HG02885 (cell line): ENCODE measurements at regions not wholly inside any gene's neighbourhood (a gene's known extent, or its start where the extent isn't known, plus 50 kb on each side); places are given as distances from the start of the nearest gene placed in this dataset.

ENCODE experiments used
- ATAC-seq: cut with Tn5 transposase; IDR thresholded peaks from one replicate; pipeline ENCODE4 v1.9.1; 2021; ENCODE audit warnings: mild to moderate bottlenecking; ENCODE audit not compliant: unreplicated experiment, poor library complexity

DNA sequence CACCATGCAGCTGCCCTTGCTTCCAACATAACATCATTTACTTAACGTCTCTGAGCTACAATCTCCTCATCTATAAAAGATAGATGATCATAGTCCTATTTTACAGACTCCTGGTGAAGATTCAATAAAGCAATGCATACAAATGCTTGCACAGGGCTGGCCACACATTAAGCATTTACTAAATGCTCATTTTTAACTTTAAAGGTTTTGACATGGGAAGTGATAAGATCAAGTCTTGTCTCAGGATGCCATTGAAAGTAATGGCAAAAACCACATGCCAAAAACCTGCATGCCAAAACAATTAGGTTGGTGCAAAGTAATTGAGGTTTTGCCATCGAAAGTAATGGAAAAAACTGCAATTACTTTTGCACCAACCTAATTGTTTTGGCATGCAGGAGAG is 181.2 kb upstream of the ADRA1B start:
- ATAC-seq = no peak

DNA sequence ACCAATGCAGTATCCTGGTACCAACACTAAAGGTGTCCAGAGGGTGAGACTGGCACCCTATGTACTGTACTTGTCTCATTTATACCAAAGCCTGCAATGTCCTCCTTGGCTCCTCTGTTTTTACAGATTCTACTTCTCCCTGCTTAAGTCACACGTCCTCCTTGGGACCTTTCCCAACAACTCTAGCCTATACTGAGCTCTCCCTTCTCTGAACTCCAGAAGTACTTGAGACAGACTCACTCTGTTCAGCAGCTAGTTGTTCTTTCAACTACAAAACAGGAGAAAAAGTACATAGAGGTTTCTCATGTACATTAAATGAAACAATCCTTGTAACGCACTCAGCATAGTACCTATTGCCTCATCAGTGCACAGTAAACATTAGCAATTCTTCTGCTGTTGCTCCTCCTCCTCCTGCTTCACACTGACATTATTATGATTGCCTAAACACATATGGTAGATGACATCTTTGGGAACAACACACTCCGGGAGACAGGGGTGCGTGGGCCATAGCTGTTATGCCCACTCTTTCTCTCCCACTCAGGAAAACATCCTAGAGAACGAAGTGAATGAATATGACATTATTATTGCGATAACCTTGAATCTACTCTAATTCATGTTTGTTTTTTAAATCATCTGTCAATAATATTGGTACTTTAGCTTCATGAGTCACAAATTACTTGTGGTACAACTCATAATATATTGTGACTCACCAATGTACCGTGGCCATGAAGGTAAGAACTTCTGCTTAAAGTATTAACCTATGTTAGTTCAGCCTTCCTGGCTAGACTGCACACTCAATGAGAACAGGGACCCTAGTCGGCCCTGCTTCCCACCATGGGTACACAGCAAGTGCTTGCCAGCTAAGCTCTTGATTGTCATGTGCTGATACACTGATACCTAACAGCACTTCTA is 180.3 kb upstream of the ADRA1B start:
- ATAC-seq = no peak

DNA sequence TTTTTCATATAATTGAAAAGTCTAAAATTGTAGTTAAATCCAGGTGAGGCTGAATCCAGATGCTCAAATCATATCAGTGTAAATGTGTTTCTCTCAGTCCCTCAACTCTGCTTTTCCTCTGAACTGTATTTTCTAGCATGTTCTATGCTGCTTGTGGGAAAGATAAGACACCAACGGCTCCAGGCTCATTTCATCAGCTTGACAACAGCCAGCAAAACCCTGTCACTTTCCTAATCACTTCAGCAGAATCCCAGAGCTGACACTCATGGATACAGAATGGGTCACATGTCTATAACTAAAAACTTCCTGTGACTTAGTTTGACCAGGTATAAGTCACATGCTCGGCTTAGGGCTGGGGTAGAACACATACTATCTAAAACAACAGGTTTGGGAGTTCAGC is 179.4 kb upstream of the ADRA1B start:
- ATAC-seq = no peak

DNA sequence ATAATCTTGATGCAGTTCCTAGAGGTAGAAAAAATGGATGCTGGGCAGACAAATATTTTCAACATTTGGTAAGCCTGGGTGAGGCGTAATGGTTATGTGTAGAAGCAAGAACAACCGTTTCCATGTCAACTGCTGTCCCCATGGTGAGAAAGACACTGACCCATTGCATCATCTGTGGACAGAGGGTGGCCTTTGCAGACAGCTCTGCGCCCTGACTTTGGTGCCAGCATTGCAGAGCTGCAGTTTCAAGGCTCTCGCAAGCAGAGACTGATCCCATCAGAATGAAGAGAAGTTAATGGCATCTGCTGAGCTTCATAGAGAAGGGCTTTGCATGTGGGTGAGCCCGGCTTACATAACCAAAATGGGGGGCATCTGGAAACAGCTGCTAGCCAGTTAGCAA is 179.0 kb upstream of the ADRA1B start:
- no peak for ATAC-seq

DNA sequence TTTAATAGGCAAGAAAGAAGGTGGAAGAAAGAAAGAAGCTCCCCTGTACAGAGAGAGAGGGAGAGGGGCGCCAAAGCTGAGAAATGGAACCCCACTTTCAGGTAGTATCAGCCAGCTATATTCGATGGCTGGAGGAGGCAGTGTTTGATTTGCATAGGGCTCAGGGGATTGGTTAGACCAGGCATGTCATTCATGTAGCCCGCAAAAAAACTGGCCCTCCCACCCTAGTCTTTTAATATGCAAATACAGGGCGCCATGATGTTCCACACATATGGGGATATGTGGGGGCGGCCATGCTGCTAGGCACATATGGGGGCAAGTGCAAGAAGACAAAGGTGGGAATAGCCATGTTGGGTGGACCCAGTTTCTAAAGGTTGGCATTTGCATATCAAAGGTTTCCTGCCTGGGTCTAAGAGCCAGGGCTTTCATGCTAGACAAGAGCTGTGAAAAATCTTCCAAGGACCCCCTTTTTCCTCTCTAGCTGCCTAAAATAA is 174.4 kb upstream of the ADRA1B start:
- ATAC-seq = no peak

DNA sequence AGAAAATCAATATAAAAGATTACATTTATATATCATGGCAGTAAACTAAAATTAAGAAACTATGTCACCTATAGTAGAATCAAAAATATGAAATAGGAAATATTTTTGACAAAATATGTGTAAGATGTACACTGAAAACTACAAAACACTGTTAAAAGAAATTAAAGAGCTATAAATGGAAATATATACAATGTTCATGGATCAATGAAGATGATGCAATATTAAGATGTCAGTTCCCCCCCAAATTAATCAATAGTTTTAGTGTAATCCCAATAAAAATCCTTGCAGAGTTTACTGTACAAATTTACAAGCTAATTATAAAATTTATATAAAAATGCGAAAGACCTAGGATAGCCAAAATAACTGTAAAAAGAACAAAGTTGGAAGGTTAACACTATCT is 173.0 kb upstream of the ADRA1B start:
- ATAC-seq = no peak

DNA sequence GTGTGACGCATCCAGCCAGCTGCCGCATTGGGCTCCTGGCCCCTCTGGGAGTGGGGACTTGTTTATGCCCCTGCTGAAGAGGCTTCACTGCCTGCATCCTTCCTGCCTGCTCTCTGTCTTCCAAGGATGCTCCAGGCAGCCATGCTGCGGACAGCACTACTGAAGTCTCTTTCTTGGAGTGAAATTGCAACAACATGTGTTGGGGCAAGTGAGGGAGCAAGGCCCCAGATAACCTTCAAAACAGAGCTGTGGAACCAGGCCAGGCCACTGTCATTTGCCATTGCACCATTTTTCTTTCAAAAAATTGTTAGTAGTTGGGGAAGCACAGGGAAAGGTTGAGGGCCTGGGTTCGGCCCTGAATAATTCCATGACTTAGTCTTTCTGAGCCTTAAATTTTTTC is 169.6 kb upstream of the ADRA1B start:
- ATAC-seq = no peak

DNA sequence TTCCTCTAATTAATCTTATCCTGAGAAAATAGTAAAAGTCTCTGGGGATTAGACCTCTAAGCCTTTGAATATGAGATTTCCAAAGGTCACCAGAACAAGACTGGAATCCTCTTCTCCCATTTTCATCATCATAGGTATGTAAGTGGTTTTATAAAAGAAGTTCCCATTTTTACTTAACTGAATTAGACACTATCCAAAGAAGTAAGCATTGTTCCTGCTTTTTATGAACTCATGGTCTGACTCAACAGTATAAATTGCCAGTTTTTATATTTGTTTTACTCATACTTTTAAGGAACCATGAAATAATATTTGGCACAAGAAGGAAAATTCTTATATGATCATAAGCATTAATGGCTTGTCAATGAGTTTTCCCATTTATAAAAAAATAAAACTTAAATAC is 167.1 kb upstream of the ADRA1B start:
- ATAC-seq = no peak

DNA sequence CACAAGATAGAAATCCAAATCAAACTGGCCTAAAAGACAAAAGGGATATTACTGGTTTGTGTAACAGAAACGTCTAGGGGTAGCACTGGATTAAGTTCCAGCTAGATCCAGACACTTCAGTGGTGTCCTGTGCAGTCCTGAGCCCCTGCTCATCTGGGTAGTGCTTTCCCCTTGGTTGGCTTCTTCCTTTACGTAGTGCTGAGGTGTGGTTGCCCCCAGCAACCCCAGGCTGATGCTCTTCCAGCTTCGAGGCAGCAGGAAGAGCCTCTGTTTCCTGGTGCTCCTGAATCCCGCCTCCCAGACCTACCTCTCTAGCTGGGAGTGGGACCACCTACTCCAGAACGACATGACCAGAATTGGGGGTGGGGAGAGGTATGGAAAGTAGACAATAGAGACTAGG is 166.1 kb upstream of the ADRA1B start:
- ATAC-seq = no peak

DNA sequence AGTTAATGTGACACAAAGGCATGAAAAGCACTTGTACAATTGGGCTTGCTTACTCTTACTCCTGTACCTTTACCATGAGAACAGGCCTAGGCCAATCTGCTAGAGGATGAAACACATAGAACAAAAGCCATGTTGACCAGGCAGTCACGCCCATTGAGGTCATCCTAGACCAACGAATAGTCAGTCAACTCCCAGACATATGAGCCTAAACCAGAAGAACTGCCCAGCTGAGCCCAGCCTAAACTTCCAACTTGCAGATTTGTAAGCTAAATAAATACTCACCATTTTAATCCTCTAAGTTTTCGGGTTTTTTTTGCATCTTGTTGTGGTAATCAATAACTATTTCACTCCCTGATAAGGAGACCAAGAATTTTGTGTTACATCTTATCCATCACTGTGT is 164.8 kb upstream of the ADRA1B start:
- no peak for ATAC-seq

DNA sequence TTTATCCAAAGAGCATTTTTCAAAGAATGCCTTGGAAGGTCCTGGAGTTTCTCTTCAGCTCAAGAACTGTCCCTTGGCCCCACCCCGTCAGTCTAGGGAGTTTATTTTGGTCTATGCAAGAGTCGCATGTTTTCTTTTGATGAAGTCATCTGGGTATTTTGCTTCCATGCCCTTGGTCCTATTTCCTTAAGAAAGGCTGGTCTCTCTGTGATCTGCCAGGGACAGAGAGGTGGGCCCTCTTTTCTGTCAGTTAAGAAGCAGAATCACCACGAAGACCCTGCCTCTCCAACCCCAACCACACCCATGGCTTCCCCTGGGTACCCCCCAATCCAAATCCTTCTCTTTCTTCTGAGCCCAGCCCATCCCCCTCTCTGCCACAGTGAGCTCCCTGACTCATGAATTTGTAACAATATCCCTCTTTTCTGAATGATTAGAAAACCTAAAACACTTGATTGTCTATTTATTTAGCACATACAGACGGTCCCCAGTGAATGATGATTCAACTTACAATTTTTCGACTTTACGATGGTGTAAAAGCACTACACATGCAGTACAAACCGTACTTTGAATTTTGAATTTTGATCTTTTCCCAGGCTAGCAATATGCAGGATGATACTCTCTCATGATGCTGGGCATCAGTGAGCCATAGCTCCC is 163.5 kb upstream of the ADRA1B start:
- ATAC-seq = no peak

DNA sequence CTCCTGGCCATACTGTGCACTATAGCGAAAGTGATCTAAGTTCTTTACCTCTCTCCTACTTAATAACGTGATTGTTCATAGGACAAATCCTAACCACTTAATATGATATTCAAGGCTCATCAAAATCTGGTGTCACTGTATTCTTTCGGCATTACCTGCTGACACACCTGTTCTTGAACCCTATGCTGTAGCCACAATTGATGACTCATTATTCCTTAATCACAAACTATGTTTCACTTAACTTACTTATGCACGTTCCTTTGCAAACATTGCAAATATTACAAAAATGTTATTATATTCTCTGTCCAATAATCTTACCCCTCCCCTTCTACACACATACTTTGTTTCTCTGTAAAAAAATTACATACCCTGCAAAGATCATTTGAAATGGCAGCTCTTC is 158.1 kb upstream of the ADRA1B start:
- no peak for ATAC-seq

DNA sequence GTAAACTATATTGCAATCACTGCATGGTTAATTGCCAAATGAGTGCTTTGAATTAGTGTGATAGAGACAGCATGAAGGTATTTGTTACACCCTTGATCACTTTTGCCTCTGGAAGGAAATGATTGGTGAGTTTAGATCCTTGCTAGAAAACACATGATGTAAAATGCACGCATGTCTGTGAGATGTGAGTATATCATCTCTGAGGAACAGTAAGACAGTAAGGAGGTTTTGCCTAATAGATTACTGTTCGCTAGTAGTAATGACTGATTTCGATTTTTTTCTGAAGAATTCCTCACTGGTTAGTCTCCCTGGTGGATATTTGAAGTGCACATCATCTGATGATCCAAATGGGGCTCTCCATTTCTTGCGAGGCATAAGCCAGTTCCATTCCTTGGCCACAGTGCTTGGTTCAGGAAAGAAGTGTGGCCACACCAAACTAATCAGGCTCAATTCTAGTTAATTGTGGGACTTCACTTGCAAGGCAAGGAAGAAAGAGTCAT is 156.4 kb upstream of the ADRA1B start:
- no peak for ATAC-seq

DNA sequence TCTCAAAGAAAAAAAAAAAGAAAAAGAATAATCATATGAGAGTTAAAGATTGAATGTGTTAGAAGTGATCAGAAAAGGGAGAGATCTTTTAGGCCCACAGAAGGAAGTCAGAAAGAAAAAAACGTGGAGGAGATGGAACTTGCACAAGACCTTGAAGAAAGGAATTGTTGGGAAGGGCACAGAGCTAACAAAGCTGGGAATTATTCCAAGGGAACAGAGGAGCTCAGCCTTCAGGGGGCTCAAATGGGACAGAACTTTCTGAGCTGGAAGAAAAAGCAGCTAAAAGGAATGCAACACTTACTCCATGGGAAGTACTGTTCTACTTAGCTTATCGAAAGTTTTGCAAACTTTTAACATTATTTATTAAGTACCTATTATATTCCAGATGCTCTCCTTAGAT is 153.4 kb upstream of the ADRA1B start:
- ATAC-seq = no peak

DNA sequence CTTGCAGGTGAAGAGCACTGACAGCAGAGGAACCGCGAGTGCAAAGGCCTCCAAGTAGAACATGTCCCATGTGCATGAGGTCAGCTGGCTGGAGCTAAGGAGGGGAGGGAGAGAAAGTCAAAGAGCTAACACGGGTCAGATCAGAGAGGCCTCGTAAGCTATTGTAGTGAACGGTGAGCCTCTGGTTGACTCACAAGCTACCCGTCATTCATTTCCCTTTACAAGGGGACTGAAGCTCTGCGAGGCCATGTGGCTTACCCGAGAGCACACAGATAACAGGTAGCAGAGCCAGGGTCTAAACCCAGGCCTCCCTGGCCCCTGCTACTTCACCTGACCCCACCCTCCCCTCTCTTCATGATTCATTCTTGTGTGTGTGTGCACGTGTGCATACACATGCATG is 152.7 kb upstream of the ADRA1B start:
- no peak for ATAC-seq

DNA sequence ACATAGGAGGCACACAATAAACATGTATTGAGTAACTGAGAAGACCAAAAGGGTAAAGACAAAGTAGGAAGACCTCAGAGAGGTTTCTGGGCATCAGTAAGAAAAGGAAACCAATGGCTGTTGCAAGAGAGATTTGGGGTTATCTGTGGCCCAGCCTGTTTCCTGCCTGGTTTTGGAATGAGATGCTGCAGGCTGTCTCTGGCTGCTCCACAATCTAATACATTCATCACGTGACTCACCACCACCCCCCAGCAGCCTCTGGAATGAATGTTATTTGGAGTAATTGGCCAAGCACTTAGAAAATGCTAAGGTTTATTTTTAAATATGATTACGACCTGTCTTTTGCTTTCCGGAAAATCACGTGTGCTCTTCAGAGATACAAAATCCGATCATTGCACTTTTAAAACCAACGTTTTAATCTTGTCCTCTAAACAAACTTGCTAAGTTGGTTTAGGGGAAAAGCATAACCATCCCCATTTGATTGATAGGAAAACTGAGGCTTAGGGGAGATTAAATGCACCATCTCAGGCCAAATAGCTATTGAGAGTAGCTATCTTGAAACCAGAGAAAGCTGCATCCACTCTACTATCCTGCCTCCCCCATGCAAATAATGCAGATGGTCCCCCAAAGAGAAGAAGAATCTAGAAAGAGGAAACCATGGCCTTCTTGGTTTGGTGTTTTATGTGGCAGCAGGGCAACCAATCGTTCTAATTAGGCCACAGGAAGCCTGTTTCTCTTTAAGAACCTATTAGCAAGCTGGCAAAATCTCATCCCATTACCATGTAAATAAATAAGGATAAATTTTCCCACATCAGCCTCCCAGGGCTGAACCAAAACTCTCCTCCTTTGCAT is 151.8 kb upstream of the ADRA1B start:
- ATAC-seq = no peak

DNA sequence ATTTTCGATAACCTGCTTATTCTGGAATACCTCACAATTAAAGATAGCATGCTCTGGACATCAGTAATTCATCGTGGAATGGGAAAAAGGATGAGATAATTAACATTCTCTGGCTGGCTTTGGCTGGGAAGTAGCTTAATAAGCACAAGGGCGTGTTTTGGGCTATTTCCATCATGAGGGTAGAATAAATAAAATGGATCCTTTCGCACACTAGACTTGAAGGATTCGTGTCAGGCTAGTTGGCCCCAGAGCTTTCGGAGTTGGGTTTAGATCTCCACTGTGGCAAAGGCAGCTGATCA is 151.2 kb upstream of the ADRA1B start:
- ATAC-seq = no peak

DNA sequence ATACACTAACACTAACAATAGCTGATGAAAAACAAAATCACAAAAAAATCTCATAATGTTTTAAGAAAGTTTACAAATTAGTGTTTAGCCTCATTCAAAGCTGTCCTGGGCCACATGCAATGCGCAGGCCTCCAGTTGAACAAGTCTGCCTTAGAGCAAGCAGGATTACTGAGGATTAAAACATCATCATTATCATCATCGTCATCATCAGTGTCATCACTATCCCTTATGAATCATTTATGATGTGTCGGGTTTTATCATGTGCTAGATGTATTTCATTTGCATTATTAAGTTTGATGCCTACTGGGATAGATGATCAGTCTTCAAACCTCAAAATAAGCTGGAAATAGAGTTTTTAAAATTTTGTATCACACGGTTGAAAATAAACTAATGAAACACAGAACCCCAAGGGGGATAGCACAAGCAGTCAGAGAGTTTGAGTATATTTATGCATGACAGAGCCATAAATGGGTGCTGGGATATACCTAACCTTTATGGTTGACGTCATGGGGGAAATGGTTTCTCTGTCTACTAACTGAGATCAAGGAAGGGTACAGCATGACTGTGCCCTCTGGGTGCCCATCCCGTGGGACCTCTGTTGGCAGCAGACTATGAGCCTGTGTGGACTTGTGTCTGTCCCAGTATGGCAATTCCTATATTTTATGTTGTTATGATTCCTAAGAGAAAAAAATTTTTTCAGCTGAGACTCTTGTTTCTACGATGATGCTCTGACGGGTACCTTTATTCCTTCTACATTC is 150.3 kb upstream of the ADRA1B start:
- no peak for ATAC-seq

DNA sequence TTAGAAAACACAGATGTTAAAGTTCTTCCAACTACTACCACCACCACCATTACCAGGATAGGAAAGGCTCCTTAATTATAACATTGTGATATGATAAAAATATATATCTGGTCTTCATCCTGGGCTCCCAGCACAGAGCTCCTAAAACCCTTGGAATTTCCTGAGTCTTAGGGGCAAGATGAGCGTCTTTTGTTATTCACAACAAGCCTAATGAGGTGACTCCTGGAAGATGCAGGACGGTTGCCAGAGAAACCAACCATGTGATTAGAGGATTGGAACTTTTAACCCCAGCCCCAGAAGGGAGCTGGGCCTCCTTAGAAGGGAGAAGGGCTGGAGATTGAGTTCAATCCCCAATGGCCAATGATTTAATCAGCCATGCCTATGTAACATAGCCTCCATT is 148.0 kb upstream of the ADRA1B start:
- ATAC-seq = no peak

DNA sequence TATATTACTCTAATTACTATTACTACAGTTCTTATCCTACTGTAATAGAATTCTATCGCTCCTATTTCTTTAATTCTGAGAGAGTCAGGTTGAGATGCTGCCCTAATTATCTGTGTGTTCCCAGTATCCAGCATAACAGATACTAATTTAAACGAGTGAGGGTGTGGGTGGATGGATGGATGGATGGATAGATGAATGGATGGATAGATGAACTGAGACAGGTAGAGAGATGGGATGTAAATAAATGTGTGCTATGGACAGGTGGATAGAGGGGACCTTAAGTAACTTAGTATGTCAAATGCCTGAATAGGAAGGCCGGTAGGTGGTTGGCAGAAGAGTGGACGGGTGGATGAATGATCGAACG is 143.6 kb upstream of the ADRA1B start:
- no peak for ATAC-seq
